HG03196 (cell line): ENCODE measurements at regions not wholly inside any gene's neighbourhood (a gene's known extent, or its start where the extent isn't known, plus 50 kb on each side); places are given as distances from the start of the nearest gene placed in this dataset.
A peak's percentile ranks its signal among the peaks of the same experiment; 100 is the strongest.
"Not testable (repeated sequence)": the region's sequence is repeated elsewhere in the genome, so short reads cannot be mapped to it uniquely, and the experiment has no call there.

Experiments
- ATAC-seq: cut with Tn5 transposase; IDR thresholded peaks from one replicate; pipeline ENCODE4 v1.9.1; 2021; ENCODE audit not compliant: unreplicated experiment

DNA sequence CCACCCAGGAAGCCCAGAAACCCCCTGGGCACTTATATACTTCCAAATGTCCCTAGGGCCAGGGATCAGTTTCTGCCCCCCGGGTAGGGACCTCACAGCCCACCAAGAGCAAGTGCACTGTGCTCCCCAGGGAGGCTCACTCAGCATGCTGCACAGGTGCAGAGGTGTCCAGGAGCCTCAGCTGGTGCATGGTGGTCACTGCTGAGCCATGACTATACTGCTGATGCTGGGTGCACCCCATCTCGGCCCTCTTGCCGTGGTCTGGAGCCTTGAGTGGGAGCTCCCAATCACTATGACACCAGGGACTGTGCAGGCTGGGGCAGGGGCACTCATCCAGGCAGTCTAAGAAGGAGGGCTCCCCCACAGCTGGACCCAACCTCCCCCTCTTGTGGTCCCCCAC lies 617.8 kb upstream of the RAB6C start:
- ATAC-seq = no peak

DNA sequence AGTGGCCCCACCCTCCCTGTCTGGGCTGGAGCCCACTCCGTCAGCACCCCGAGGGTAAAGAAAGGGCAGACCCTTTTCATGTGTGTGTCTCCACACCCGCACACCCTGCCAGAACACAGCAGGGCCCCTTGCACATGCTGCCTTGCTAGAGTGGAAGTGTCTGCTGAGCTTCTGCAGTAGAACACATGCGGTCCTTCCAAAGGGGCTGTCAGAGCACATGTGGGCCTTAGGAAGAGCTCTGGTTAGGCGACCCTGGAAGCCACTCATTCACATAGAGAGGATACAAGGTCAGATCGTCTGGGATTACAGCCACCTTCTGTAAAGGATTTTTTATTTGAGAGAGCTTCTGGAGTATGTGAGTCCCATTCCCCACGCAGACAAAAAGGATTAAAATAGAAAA lies 613.2 kb upstream of the RAB6C start:
- ATAC-seq = no peak

DNA sequence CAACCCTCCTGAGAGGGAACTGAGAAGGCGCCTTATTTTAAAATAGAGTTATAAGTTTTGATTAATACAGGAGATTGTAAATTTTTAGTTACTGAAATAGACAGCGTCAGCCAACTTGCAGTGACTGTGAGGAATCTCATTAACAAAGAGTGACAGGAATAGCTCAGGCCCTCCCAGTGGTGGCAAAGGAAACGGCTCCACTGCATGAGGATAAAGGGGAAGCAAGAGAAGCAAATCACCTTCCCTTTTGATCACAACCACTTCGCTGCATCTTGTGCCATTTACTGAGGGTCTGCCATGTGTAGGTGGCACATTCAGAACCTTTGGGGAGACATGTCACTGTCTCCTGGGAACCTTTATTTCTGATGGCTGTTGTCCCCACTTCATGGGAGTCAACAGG lies 612.4 kb upstream of the RAB6C start:
- no peak for ATAC-seq

DNA sequence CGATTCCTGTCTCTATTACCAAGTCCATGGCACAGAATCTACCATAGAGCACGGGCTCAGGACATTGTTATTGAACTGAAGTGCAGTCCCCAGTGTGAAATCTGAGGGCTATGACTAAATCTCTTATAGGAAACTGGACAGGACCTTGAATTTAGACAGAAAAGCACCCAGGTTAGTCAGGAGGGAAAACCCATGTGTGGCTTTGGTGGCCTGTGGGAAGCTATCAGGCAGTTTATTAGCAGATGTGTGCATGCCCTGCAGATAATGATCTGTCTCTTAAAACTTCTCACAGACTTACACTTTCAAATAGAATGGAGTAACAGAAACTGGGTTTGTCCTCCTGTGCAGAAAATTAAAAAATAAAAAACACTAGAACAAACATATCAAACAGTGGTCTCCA lies 610.0 kb upstream of the RAB6C start:
- ATAC-seq = no peak

DNA sequence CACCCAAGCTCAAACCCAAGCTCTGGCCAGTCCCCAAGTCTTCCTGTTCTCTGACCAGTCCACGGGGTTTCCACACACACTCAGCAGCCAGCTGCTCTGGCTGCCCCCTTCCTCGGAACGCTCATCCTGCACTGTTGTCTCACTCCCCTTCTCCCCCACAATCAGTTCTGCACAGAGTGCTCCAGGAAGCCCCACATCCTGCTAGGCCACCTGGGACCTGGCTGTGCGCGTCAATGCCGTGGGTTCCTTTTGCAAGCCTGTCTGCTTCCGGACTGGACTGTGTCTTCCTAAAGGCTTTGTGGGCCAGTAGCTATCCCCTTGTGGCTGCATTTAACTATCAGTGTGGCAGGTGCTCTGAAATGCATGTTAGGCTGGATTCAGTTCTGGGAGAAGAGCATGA lies 605.0 kb upstream of the RAB6C start:
- no peak for ATAC-seq

DNA sequence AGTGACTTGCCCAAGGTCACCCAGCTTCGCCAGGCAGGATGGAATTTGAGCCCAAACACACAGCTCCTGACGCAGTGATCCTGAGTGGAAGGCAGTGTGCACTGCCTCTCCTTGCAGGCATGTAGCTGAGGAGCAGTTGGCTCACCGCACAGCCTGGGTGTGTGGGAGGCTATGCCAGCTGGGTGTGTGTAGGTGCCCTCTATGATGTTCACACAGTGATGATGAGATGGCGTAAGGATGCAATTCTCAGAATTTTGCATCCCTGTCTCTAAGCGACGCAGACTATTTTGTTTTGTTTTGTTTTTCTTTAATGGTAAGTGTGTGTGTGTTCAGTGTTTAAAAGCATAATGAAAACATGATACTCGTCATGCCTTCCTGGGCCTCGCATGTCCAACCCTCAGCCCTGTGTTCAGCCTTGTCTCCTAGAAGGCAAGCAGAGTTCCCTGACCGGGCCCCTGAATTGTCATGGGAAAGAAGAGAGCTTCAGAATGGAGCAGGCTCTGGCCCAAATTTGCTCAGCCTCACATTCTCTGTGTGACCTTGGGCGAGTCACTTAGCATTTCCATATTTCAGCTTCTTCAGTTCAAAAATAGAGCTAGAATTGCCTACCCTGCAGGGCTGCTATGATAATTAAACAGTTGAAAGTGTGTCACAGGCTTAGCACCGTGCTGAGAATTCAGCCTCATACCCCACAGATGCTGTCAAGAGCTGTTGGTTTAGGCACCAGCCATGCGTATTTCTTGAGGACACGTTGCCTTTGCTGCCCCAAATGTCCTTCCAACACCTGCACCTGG lies 603.6 kb upstream of the RAB6C start:
- no peak for ATAC-seq

DNA sequence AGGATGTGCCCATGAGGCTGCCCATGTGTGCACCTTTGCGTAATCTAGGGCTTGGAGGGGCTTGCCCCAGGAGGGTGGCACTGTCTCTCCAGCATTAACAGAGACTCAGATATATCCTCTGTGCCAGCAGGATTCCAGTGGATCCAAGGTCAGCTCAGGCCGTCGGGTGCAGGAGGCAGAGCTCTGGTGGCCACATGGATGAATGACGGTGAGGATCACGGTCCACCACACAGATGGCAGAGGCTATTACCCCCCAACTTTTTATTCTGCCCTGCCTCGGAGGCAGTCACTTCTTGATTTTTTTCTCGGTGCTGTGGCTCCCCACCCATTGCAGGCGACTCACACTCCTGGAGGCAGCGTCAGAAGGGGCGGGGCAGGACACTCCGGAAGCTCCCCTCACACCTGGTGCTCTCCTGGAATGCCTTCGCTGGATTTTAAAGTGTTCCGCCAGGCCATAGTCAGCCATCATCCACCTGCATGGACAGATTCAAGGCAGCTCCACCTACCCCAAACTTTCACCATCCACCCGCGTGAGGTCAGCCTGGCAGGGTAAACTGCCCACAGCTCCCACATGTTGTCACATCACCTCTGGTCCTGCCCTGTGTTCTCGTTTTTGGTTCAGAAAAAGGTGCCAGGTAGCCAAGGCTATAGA lies 602.9 kb upstream of the RAB6C start:
- ATAC-seq = no peak

DNA sequence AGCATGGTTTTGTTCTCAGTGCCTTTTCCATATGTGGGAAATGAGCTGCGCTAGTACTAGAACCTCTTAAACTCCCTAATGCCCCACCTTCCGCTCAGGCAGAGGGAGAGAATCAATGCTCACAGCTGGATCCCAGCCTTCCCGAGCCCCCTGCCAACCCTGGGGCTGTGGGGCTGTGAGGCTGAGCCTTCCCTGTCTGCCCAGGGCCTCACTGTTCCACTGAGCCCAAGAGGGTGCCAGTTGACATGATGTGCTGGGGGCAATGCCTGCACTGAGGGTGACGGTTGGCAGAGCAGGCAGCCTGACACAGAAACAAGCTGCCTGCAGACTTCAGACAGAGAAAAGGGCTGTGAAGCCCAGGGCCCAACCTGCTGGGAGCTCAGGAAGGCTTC lies 602.4 kb upstream of the RAB6C start:
- no peak for ATAC-seq

DNA sequence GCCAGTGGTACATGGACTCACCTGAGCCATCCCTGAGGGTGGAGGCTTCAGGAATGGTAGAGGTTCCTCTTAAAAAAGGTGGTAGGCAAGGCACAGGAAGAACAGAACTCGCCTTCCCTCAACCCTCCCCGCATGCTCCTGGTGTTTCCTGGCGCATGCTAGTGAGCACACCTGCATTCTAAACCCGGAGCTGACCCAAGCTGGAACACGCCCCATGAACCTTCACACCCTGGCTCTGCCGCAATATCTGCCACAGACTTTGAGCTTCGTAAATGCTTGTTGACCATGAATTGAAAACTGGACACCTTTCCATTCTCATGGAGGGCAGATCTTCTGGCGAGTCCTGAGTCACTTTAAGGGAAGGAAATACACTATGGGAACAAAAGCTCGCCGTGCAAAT lies 601.3 kb upstream of the RAB6C start:
- no peak for ATAC-seq

DNA sequence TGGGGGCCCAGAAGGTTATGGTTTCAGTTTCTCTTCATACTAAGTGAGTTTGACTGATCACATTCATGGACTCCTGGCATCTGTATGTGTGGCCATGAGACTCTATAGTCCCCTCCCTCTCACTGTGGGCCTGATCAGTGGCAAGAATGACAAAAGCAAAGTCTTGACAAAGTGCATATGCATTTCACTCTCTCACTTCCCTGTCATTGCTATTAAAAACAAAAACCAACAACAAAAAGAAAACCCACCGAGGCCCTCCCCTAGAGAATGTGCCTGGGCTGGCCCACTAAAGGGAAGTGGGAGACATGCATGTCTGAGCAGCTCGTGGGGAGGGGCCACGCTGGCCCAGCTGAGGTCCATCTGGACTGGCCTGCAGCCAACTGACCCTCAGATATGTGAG lies 600.1 kb upstream of the RAB6C start:
- no peak for ATAC-seq

DNA sequence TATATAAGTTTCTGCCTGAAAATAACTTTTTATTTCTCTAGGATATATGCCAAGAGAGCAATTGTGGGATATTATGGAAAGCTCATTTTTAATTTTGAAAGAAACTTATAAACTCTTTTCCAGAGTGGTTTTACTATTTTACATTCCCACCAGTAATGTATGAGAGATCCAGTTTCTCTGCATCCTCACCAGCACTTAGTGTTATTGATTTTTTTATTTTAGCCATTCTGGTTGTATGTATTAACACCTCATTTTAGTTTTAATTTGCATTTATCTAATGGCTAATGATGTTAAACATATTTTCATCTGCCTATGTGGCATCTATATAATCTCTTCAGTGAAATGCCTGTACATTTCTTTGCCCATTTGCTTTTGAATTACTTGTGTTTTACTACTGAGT lies 597.7 kb upstream of the RAB6C start:
- no peak for ATAC-seq

DNA sequence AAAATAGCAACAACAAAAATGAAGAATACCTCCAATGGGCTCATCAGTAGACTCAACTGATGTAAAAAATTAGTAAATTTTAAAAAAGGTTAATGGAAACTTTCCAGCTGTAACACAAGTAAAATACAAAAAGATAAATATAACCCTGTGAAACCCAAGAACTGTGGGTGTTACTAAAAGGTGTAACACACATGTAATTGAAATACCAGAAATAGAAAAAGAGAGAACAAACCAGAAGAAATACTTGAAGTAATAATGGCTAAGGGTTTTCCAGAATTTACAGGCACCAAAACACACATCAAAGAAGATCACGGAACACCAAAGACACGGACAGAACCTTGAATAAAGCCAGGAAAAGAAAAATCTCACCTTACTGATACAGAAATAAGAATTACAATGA lies 590.6 kb upstream of the RAB6C start:
- ATAC-seq = no peak

DNA sequence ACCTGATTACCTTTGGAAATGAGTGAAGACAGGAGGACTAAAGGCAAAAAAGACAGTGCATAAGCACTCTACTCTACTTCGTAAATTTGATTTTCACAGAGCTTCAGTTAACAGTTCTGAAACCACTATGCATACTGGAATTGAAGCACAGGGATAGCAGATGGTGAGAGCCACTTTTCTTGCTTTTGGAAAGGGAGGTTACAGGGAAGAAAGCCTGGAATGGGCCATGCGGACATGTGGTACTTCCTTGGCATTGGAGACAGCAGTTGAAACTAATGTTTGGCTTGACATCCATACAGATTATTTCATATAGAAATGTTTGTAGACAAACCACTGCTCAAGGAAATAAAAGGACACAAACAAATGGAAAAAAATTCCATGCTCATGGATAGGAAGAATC lies 585.6 kb upstream of the RAB6C start:
- no peak for ATAC-seq

DNA sequence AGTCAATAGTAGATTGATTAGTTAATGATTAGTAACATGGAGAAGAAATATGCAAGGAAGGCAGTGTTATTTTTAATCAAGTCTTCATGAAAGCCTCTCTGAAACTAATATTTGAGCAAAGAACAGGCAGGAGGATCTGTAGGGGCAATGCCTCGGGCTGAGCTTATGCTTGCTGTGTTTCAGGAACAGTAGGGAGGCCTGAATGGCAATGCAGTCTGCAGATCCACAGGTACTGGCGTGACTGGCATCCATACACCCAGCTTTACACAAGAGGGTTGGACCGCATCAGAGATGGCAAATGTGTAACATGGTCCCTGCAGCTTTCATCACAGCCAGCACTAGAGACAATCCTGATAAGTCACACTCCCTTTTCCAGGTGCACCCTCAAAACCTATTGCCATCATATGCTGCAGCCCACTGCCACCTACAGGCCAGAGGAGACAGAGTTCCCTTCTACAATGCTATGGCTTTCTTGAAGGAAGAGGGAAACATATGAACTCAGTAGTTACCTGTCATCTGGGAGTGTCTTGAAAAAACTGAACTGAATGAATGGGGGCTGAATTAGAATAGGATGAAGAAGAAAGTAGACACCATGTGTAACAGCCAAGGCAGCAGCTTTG lies 582.4 kb upstream of the RAB6C start:
- peak; percentile 56 for ATAC-seq

DNA sequence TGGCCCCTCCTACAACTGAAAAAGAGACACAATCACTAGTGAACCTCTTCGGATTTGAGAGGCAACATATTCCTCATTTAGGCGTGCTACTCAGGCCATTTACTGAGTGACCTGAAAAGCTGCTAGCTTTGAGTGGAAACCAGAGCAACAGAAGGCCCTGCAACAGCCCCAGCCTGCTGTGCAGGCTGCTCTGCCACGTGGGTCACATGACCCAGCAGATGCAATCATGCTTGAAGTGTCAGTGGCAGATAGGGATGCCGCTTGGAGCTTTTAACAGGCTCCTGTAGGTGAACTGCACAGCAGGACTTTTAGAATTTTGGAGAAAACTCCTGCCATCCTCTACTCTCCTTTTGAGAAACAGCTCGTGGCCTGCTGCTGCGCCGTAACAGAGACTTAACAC lies 578.6 kb upstream of the RAB6C start:
- ATAC-seq = no peak

DNA sequence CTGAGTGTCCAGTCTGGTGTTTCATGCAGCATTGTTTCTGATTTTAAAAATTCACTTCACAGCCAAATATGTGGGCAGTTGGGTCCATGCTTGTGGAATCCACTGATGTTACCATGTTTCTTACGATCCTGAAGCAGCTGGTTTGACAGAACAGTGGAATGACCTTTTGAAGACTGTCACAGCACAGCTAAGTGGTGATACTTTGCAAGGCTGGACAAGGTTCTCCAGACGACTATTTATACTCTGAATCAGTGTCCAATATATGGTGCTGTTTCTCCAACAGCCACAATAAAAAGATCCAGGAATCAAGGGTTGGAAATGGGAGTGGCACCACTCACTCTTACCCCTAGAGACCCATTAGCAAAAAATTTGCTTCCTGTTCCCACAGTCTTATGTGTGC lies 577.4 kb upstream of the RAB6C start:
- ATAC-seq = no peak

DNA sequence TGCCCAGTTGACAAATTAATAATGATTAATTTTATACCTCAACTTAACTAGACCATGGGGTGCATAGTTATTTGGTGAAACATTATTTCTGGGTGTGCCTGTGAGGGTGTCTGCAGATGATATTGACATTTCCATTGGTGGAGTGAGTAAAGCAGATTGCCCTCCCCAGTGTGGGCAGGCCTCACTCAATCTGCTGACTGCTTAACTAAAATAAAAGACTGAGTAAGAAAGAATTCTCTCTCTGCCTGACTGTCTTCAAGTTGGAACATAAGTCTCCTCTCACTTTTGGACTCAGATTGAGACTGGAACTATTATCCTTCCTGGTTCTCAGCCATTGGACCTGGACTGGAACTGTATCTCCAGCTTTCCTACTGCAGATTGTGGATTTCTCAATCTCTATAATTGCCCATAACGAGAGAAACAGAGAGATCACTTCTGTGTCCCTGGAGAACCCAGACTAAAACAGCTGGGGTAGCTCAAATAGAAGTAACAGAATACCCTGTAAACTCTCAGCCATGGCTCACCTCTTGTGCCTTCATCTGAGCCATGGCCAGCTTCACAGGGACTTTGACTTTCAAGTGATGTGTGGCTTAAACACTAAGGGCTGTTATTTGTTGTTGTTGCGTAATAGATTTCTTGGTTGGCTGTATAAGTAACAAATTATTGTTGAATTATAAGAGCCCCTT lies 575.3 kb upstream of the RAB6C start:
- no peak for ATAC-seq

DNA sequence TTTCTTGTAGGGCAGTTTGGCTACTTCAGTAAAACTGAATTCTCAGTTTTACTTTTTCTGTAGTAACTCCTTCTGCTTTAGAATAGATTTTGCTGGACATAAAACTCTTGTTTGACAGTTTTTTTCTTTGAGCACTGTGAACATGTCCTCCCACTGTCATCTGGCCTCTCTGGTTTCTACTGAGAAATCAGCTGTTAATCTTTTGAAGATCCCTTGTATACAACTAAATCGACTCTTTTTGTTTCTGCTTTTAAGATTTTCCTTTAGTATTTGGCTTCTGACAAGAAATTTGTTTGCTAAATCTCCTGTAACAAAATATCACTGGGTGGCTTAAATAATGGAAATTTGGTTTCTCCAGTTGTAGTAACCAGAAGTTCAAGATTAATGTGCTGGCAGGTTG lies 570.9 kb upstream of the RAB6C start:
- ATAC-seq = no peak

DNA sequence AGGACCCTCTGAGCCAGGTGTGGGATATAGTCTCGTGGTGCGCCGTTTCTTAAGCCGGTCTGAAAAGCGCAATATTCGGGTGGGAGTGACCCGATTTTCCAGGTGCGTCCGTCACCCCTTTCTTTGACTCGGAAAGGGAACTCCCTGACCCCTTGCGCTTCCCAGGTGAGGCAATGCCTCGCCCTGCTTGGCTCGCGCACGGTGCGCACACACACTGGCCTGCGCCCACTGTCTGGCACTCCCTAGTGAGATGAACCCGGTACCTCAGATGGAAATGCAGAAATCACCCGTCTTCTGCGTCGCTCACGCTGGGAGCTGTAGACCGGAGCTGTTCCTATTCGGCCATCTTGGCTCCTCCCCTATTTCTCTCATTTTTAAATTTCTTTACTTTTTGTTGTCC lies 562.4 kb upstream of the RAB6C start:
- ATAC-seq = not testable (repeated sequence)

DNA sequence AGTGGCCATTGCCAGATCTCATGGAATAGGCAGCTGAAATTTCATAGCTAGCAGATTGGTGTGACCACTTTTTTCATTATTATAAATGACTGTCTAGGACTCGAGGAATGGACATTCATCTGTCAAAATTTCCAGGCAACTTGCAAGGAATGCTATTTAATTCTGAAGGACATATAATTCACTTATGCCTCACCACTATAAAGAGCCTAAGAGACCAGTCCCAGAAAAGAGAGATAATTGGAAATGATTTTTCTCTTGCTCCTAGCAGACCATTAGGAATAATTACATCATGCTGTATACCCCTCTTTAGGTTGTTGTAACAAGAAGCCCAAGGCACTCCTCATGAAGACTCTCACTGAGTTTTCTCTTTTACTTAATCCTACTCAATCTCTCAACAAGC lies 557.4 kb upstream of the RAB6C start:
- no peak for ATAC-seq

DNA sequence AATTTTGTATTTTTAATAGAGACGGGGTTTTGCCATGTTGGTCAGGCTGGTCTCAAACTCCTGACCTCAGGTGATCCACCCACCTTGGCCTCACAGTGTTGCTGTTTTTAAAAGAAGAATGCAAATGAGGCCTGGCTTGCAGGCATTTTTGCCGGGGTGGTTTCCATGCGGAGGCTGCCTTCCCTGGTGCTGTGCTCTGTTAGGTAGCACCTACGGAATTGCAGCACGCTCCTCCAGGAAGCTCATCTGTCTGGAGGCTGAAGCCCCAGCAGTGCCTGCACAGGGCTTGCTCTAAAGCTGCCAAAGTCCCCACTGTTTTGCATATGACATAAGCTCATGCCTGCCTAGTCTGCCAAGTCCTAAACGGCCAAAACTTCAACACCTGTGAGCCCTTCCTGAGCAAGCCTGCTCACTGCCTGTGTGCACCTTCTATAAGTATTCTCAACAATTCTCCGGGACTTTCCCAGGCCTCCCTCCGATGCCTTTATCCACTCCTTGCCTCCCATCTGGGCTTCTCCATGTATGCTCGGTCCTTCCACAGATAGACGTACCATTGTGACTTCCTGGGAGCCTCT lies 551.3 kb upstream of the RAB6C start:
- ATAC-seq = no peak

DNA sequence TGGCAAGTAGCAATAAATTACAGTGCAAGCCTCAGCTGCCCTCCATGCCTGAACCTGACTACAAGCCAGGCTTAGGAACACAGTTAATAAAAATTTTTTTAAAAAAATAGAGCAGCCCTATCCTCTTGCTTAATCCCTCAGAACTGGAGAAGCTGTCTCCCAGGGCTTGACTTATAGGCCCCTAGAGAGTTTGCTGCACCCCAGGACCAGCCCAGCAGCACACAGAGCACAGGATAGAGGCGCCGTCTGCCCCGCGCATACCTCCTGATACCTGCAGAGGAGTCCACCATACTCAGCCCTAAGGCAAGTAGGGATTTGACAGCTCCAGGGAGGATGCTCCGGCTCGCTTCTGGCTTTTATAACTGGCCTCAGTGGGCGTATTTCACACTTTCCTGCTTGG lies 548.6 kb upstream of the RAB6C start:
- no peak for ATAC-seq
